HUES48 (cell line): ENCODE measurements at regions not wholly inside any gene's neighbourhood (a gene's known extent, or its start where the extent isn't known, plus 50 kb on each side); places are given as distances from the start of the nearest gene placed in this dataset.
"Not testable (repeated sequence)": the region's sequence is repeated elsewhere in the genome, so short reads cannot be mapped to it uniquely, and the experiment has no call there.

ENCODE experiments used
- H3K27ac ChIP-seq: one replicate; pipeline ENCODE4 v1.7.0; 2013; ENCODE audit warnings: low read depth, low read length, inconsistent platforms
- H3K27me3 ChIP-seq: 2 replicates; pipeline ENCODE4 v1.6.1; 2013; ENCODE audit warnings: mild to moderate bottlenecking, low read length; ENCODE audit not compliant: control insufficient read depth, insufficient read depth
- H3K36me3 ChIP-seq: 2 replicates; pipeline ENCODE4 v1.6.1; 2013; ENCODE audit warnings: low read length; ENCODE audit not compliant: control insufficient read depth, insufficient read depth
- H3K4me1 ChIP-seq: 2 replicates; pipeline ENCODE4 v1.6.1; 2013; ENCODE audit warnings: mild to moderate bottlenecking, low read length; ENCODE audit not compliant: control insufficient read depth, insufficient read depth
- H3K4me3 ChIP-seq: 2 replicates; pipeline ENCODE4 v1.5.1; 2013; ENCODE audit warnings: mild to moderate bottlenecking, low read depth, low read length
- H3K9ac ChIP-seq: 2 replicates; pipeline ENCODE4 v1.6.1; 2013; ENCODE audit warnings: mild to moderate bottlenecking, low read depth, low read length, moderate library complexity
- H3K9me3 ChIP-seq: 2 replicates; pipeline ENCODE4 v1.6.1; 2013; ENCODE audit warnings: low read length; ENCODE audit not compliant: control insufficient read depth, insufficient read depth

DNA sequence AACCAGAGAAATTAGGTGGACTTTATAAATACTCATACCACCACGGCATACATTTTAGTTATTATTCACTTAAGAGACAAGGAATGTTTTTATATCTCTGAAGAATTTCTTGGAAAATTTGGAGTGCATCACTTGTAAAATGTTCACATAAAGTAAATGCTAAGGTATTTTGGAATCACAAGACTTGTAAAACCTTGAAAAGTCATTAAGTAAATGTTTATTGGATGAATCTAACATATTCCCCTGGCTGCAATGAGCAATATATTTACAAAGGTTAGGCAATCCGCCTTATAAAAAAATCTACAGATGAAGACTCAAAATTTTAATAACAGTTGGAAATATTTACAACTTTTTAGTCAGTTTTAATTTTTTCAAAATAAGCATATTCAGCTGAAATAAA, 287.4 kb upstream of the ALG10 start:
- H3K9me3 ChIP-seq = 0 out of 2 replicates have a peak, but pooled peaks cover 2% of the 10 kb centered on the region
- H3K27ac ChIP-seq = no peak overlapping the region

DNA sequence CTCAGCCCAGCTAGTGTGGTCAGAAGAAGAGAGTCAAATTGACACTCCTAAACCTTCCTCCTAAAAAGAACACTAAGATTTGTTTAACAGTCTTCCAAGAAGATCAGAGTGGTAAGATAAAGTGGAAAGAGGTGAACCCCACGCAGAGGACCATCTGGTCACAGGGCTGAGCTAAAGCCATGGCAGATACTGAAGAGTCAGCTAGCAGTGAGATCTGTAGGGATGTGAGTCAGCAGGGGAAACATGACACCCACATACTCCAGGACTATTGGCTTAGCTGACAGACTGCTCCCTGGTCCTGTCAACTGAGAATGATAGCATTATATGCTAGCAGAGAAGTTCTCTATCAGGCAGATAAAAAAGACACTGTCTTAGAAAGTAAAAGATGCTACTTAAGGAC, 269.4 kb upstream of the ALG10 start:
- Histone ChIP-seq H3K27ac (no peak overlapping the region), H3K9me3 (no peaks in the 10 kb centered on the region), H3K36me3 (no peaks in the 10 kb centered on the region), H3K9ac (no peak overlapping the region), H3K4me3 (no peak overlapping the region), H3K27me3 (no peaks in the 10 kb centered on the region), H3K4me1 (no peaks in the 10 kb centered on the region)

More for the DNA sequence above, 287.4 kb upstream of the ALG10 start:
- H3K4me3 ChIP-seq = no peak overlapping the region
- no peaks in the 10 kb centered on the region for H3K27me3 ChIP-seq
- no peak overlapping the region for H3K9ac ChIP-seq
- peaks cover 3% of the 10 kb centered on the region; the same call in 1 of the 2 replicates for H3K4me1 ChIP-seq
- H3K36me3 ChIP-seq = no peaks in the 10 kb centered on the region

DNA sequence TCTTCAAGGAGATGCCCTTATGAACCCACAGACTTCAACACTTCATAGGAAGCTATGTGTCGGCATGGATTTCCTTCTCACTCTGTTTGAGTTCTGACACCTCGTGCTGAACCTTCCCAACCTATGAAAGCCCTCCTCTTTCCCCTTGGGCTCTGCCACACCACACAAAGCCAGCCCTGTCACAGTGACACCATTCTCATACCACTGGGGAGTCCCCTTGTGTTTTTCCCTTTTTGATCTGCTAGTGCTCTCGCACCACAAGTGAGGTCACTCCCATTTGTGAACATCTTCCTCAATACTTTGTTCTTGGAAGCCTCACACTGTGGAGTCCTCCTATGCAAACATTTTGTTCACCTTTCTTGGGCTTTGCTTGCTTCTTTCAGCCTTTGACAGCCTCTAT, 264.6 kb upstream of the ALG10 start:
- no peaks in the 10 kb centered on the region for H3K4me1 ChIP-seq
- H3K27ac ChIP-seq = no peak overlapping the region
- no peak overlapping the region for H3K4me3 ChIP-seq
- no peaks in the 10 kb centered on the region for H3K9me3 ChIP-seq
- H3K36me3 ChIP-seq = no peaks in the 10 kb centered on the region
- no peak overlapping the region for H3K9ac ChIP-seq
- no peaks in the 10 kb centered on the region for H3K27me3 ChIP-seq

DNA sequence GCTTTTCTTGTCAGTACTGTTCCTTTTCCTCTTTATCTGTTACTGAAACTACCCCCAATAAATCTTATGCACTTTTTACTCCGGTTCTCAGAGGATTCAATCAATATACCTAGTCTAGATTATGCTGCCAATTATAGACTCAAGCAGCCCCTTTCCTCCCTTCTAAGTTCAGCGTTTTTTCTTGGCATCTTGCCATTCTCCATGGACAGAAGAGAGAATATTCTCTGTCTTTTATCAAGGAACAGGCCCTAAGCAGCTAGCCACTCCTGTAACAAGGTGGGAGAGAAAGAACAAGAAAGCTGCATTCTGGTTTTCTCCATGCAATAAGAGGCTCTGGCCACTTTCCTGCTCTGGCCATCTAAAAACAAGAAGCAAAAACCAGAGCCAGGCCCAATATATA, 263.0 kb upstream of the ALG10 start:
- Histone ChIP-seq H3K27ac (no peak overlapping the region), H3K36me3 (no peaks in the 10 kb centered on the region), H3K4me3 (no peak overlapping the region), H3K27me3 (no peaks in the 10 kb centered on the region), H3K4me1 (no peaks in the 10 kb centered on the region), H3K9me3 (no peaks in the 10 kb centered on the region), H3K9ac (no peak overlapping the region)

DNA sequence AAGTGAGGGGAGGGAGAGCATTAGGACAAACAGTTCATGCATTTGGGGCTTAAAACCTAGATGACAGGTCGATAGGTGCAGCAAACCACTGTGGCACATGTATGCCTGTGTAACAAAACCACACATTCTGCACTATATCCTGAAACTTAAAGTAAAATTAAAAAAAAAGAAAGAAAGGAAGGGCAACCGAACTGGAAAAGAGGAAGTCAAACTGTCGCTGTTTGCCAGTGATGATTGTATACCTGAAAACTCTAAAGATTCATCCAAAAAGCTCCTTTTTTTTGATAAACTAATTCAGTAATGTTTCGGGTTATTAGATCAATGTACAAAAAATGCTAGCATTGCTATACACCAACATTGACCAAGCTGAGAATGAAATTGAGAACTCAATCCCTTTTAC, 259.0 kb upstream of the ALG10 start:
- Histone ChIP-seq H3K27me3 (no peaks in the 10 kb centered on the region), H3K27ac (no peak overlapping the region), H3K4me3 (no peak overlapping the region), H3K9ac (no peak overlapping the region), H3K4me1 (no peaks in the 10 kb centered on the region), H3K9me3 (no peaks in the 10 kb centered on the region), H3K36me3 (no peaks in the 10 kb centered on the region)

DNA sequence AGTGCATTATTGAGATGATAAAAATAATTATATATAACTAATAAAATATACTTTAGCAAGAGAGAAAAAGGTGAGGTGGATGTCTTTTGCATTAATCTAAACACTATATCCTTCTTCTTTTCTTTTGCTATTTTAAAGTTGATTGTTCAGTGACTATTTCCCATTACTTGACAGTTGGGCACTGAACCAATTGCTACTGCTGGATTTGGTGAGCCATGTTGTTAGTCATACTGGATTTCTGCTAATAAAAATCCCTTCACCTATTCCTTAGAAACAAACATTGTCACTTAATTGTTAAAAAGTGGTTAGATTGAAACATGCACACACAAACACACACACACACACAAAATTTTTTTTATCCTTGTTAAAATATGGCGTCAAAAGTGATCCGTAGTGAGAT, 251.6 kb upstream of the ALG10 start:
- Histone ChIP-seq H3K27ac (no peak overlapping the region), H3K4me1 (no peaks in the 10 kb centered on the region), H3K4me3 (no peak overlapping the region), H3K9me3 (peaks cover 17% of the 10 kb centered on the region), H3K27me3 (no peaks in the 10 kb centered on the region), H3K9ac (no peak overlapping the region), H3K36me3 (no peaks in the 10 kb centered on the region)

DNA sequence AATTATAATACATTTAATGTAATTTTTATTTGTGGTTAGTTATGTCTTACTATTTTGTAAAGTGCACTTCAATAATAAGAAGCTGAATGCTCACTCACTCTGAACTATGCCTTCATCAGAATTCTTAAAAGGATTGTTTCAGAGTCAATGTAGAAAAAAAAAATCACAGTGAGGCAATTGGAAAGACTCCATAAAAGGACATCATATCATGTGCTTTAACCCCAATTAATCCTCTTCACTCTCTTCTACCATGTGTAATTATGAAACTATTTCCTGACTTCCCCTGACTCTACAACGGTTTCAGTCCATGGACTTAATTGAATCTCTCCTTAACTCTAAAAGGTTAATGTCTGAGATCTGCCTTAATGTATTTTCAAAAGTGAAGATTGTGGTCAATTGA, 250.4 kb upstream of the ALG10 start:
- no peaks in the 10 kb centered on the region for H3K4me1 ChIP-seq
- no peaks in the 10 kb centered on the region for H3K36me3 ChIP-seq
- H3K27me3 ChIP-seq = no peaks in the 10 kb centered on the region
- H3K9me3 ChIP-seq = peaks cover 17% of the 10 kb centered on the region
- no peak overlapping the region for H3K9ac ChIP-seq
- H3K4me3 ChIP-seq = no peak overlapping the region
- H3K27ac ChIP-seq = no peak overlapping the region

DNA sequence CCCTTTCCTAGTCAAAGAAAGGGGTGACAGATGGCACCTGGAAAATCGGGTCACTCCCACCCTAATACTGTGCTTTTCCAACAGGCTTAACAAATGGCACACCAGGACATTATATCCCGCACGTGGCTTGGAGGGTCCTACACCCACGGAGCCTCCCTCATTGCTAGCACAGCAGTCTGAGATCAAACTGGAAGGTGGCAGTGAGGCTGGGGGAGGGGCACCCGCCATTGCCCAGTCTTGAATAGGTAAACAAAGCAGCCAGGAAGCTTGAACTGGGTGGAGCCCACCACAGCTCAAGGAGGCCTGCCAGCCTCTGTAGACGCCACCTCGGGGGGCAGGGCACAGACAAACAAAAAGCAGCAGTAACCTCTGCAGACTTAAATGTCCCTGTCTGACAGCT, 249.2 kb upstream of the ALG10 start:
- not testable (repeated sequence) for H3K27ac ChIP-seq, H3K4me1 ChIP-seq, H3K27me3 ChIP-seq

DNA sequence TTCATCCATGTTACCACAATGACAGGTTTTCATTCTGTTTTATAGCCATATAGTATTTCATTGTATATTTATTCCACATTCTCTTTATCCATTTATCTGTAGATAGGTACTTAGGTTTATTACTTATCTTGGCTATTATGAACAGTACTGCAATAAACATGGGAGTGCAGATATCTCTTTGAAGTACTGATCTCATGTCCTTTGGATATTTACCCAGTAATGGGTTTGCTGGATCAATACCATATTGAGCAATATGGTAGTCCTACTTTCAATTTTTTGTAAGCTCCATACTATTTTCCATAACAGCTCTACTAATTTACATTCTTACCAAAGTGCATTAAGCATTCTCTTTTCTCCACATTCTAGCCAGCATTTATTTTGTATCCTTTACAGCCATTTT, 235.8 kb upstream of the ALG10 start:
- Histone ChIP-seq H3K9ac (no peak overlapping the region), H3K4me3 (no peak overlapping the region), H3K9me3 (no peaks in the 10 kb centered on the region), H3K27me3 (no peaks in the 10 kb centered on the region), H3K36me3 (no peaks in the 10 kb centered on the region), H3K4me1 (no peaks in the 10 kb centered on the region), H3K27ac (no peak overlapping the region)

More for the DNA sequence above, 249.2 kb upstream of the ALG10 start:
- H3K9ac ChIP-seq, H3K4me3 ChIP-seq, H3K36me3 ChIP-seq: not testable (repeated sequence)
- H3K9me3 ChIP-seq = peaks cover 17% of the 10 kb centered on the region

DNA sequence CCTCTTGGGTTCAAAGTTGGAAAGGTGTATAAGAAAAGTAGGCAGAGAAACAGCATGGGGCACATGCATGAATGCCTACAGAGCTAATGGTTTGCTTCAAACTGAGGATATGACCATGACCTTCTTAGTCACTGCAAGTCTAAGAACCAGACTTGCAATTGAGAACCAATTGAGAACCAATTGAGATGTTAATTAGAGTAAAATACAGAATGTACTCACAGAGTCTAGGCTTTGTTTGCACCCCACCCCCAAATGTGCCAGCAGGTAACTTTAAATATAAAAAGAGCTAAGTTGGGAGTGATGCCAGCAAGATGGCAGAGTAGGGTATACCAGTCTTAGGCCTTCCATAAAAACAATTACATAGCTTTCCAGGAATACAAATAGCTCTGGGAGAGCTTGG, 227.3 kb upstream of the ALG10 start:
- no peaks in the 10 kb centered on the region; the same call in 1 of the 2 replicates for H3K9me3 ChIP-seq
- H3K4me1 ChIP-seq = peaks cover 5% of the 10 kb centered on the region
- H3K27me3 ChIP-seq = no peaks in the 10 kb centered on the region
- no peak overlapping the region for H3K27ac ChIP-seq
- H3K9ac ChIP-seq = no peak overlapping the region
- no peaks in the 10 kb centered on the region for H3K36me3 ChIP-seq
- no peak overlapping the region for H3K4me3 ChIP-seq

DNA sequence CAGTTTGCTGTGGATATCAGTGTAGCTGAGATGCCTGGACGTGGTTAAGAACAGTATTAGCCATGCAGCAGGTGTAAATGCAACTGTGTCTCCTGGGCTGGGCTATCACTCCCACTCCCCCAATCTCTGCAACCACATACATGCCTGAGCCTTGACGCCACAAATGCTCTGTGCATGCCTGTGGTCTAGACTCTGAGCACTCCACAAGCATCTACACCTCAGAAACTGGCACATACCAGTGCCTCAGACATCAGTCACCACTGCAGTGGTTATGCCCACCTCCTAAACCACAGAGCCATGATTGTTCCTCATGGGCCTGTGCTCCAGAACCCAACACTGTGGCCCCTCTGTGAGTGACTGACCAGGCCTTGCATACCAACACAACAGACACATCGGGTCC, 226.8 kb upstream of the ALG10 start:
- H3K36me3 ChIP-seq = no peaks in the 10 kb centered on the region

DNA sequence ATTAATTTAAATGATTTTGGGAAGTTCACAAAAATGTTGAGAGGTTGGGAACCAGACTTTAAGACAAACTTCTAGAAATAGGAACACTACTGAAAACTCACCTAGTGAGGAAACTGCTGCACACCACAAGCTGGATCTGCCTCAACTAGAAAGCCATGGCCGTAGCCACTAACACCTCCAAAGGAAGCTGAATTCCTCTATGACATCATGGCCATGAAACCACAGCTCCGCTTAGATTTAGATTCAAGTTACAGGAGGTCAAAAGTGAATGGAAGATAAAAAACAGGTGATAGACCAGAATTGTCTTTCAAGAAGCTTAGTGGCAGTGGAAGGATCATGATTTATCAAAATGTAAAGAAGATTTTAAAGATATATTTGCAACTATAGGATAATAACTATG, 208.8 kb upstream of the ALG10 start:
- H3K27ac ChIP-seq = no peak overlapping the region
- no peaks in the 10 kb centered on the region for H3K4me1 ChIP-seq
- H3K9ac ChIP-seq = no peak overlapping the region
- no peaks in the 10 kb centered on the region for H3K36me3 ChIP-seq
- H3K4me3 ChIP-seq = no peak overlapping the region
- peaks cover 2% of the 10 kb centered on the region; the same call in 1 of the 2 replicates for H3K9me3 ChIP-seq
- no peaks in the 10 kb centered on the region for H3K27me3 ChIP-seq

More for the DNA sequence above, 226.8 kb upstream of the ALG10 start:
- Histone ChIP-seq H3K9me3 (no peaks in the 10 kb centered on the region; the same call in 1 of the 2 replicates), H3K9ac (no peak overlapping the region), H3K27me3 (no peaks in the 10 kb centered on the region), H3K4me3 (no peak overlapping the region), H3K27ac (no peak overlapping the region), H3K4me1 (peaks cover 5% of the 10 kb centered on the region)
